NCI-H2196 (cell line): ENCODE measurements at regions not wholly inside any gene's neighbourhood (a gene's known extent, or its start where the extent isn't known, plus 50 kb on each side); places are given as distances from the start of the nearest gene placed in this dataset.
A peak's percentile ranks its signal among the peaks of the same experiment; 100 is the strongest.
"Not testable (repeated sequence)": the region's sequence is repeated elsewhere in the genome, so short reads cannot be mapped to it uniquely, and the experiment has no call there.

Experiments
- DNase-seq: peaks from one replicate; lab custom pipeline; 2025; ENCODE audit not compliant: unreplicated experiment; lab: John Stamatoyannopoulos, UW

DNA sequence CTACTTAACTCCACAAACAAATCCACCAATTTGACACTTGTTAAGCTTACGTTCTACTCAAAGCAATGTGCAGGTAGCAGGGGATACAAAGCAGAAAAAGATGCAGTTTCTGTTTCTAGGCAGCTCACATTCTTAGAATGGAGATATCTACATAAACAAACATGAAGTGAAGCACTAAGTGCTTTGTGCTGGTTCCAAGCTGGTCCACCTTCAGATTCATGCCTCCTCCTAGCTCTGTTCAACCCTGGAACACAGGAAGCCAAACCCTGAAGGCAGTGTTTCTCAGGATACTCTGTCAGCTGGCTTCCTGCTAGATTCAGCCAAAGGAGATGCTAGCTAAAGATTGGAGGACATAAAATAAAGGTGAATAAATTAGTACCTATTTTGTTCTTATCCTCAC is 55.3 kb upstream of the NOL4 start:
- no peak for DNase-seq

DNA sequence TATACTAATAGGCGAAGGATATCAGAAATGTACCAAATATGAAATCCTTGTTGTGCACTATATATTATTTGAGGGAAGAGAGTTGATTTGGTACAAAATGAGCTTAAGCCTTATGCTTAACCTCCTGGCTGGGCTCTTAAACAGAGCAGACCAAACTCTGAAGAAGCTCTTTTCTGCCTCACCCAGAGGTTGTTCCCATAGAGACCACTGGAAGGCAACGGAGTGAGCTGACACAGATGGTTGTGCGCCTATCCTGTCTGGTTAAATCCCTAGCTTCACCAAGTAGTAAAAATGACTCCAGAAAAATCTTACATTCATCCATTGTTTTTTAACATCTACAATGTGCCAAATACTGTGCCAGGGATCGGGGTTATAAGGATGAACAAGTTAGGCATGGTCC is 55.9 kb upstream of the NOL4 start:
- DNase-seq = peak; percentile 4

DNA sequence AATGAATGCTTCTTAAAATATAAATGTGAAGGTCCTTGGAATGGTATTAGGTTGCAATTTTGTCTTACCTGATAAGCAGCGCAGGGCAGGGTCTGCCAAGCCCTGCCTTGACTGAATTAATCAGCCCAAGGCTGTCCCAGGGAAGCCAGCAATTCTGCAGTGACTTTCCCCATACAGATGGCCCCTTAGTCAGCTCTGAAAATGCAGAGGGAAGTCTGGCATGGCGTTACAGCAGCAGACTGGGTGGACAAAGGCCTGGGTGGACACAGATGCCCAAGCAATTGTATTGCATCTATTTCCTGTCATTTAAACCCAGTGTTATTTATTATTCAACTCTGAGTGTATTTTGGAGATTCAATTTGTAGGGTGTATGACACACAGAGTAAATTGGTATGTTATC is 56.6 kb upstream of the NOL4 start:
- peak; percentile 50 for DNase-seq

DNA sequence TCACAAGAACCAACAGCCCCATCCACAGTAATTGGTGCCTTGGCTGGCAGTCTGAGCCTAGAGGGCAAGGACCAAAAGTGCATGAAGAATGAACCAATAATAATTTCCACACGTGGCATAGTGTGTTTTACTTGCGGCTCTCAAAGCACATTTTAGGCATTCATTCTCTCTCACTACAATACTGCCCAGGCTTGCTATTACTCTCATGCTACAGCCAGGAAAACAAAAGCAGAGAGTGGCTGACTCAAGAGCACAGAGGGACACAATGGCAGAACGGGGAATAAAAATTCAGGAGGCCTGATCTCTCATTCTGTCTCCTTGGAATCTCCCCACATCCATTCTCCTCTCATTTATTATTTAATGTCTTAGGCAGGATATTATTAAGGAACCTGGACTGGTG is 57.0 kb upstream of the NOL4 start:
- DNase-seq = no peak

DNA sequence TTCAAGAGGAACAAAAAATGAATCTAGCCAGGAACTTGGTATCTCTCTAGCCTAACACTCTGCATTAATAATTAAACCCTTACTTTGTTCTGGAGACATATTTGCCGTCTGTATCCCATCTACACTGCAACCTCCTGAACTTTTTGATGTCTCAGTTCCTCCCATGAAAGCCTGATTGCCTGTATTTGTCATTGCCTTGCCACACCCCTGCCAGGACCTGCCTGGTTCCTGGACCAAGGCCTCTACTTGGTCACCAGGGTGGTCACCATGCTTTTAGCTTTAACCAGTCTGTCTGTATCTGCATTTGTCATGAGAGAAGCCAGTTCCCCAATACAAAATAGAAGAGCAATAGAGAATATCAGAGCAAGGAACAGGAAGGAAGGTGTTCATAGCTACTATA is 58.8 kb upstream of the NOL4 start:
- no peak for DNase-seq

DNA sequence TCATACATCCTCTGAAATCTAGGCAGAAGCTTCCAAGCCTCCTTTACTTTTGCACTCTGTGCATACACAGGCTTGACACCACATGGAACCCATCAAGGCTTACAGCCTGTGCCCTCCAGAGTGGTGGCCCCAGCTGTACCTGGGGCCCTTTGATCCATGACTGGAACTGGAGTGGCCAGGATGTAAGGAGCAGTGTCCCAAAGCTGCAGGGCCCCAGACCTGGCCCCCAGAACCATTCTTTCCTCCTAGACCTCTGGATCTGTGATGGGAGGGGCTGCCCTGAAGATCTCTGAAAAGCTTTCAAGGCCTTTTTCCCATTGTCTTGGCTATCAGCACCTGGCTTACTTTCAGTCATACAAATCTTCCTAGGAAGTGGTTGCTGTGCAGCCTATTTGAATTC is 63.1 kb upstream of the NOL4 start:
- DNase-seq = no peak

DNA sequence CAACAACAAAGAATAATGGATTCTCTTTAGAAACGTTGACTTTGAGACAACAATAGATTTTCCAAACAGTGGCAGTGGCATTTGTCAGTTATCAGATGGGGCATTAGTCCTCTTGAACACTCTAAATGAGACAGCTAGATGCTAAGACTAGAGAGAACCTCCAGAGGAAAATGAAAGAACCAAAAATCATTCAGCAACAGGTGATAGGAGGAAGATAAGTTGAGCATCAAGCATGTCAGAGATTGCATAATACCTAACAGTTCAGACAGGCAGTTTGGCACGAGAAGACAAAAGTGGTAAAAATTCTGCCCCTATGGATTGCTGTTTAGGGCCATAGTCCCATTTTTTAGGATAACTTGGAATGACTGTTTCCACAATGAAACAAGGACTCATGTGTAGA is 67.9 kb upstream of the NOL4 start:
- DNase-seq = no peak

DNA sequence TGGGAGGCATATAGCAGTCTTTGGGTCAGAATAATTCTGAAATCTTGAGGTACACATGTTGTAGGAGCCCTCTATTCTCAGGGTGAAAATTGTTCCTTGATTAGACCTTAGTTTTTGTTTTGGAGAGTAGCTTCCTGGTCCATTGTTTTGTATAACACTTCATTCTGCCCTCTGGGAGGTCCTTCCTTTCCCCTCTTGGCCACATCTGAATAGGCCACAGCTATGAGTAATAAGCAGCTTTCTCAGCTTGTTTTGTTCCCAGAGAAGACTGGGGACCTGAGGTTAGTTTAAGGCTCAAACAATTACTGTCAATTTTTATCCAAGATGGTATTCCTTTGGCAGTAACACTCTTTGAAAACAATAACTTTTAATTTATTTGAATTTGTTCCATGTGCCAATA is 72.6 kb upstream of the NOL4 start:
- DNase-seq = no peak

DNA sequence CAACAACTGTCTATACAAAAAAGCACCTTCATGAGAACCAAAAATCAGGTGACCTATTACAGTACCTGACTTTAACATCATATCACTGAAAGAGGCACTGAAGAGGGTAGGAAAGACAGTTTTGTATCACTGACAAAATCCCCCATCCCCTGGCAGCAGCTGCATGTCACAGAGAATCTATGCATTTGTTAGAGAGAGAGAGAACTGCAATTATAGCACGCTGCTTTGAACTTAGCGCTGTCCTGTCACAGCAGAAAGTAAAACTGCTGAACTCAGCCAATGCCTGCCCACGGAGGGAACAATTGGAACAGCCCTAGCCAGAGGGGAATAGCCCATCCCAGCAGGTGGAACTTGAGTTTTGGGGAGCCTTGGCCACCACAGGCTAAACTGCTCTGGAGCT is 75.1 kb upstream of the NOL4 start:
- no peak for DNase-seq

DNA sequence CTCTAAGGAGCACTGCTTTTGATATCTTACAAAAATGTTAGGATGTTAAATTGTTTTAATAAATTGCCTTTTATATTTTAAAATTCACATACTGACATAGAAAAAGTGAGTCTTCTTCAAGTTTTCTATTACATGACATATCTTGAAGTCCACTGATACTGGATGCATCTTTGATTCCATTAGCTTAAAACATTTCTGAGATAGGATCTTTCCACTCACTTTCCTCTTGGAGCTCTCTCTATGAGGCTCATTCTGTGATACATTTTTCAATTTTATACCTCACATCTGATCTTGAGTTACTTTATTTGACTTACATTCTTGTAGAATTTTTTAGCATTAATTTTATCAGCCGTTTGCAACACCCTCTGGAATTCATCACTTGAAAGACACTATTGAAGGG is 86.8 kb upstream of the NOL4 start:
- no peak for DNase-seq

DNA sequence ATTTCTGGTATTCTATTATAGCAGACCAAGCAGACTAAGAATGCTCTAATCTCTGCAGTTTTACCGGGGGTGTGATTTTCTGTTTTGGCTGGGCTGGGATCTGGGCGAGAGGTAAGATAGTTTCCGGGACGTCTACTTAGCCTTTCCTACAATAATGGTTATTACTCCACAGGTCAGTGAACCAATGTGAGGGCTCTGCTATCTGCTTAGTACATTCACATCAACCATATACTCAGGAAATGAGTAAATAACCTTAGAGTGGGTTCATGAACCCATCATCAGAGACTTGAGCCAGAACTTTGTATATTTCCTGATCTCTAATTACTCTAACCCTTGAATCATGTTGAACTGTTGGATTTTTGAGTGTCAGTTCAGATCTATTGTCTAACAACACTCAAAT is 90.1 kb upstream of the NOL4 start:
- no peak for DNase-seq

DNA sequence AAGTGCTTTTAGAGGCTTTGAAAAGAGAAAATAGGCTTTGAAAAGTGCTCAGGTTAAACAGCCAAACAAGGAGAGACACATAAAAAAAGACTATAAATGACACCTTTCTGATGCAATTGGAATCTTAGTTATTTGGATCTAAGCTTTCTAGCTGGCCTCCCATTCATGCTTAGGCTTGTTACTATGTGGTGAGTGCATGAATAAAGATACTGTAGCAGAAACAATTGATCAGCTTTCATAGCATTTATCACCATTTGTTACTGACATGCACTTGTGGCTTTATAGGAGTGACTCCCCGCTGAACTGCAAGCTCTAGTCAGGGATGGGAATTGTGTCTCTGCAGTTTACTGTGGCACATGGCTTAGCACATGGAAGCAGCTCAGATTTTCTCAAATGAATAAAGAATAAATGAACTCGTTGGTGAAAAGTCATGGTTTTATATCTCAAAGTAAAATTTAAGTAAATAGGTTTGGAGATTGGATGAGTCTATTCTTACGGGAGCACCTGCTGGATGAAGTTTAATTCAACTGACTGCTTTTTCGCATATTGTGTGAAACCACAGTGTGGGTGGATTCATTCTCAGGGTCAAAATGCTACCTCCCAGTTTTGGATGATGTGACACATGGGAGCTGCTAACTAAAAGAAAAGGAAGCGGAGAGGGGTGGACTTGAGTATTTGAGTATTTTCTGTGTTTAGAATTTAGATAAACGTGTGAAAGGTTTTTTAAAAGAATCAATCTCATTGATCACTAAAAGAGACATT is 91.1 kb upstream of the NOL4 start:
- no peak for DNase-seq

DNA sequence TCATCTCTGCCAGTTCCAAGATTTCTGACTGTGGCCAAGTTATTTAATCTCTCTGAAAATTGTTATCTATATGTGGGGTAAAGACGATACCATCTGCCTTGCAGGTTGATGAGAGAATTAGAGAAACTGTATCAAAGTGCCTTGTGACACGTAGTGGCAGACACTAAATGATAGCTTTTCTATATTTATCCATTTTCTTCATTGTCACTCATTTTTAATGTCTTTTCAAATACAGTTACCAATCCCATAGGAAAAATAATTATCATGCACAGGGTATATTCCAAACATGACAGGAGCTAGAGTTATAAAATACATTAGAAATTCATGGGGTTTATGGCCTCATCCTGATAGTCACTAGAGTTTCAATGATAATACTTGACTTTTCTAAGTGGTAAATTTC is 95.6 kb upstream of the NOL4 start:
- no peak for DNase-seq

DNA sequence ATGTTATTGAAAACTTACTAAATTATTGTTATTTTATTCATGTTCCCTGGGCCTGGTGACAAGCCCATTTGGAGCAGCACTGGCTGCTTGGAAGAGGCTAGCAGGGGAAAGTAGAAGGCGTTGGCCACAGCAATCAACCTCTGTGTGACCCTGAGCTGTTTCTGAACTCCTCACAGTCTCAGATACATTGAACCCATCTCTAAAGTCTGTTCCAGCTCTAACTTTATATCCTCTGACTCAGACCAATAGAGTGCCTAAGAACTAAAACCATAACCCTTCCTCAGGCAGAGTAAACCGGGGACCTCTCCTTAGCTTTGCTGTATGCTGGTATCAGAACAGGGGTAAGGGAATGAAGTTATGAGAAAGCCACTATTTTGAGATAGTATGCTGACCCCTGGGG is 96.4 kb upstream of the NOL4 start:
- no peak for DNase-seq

DNA sequence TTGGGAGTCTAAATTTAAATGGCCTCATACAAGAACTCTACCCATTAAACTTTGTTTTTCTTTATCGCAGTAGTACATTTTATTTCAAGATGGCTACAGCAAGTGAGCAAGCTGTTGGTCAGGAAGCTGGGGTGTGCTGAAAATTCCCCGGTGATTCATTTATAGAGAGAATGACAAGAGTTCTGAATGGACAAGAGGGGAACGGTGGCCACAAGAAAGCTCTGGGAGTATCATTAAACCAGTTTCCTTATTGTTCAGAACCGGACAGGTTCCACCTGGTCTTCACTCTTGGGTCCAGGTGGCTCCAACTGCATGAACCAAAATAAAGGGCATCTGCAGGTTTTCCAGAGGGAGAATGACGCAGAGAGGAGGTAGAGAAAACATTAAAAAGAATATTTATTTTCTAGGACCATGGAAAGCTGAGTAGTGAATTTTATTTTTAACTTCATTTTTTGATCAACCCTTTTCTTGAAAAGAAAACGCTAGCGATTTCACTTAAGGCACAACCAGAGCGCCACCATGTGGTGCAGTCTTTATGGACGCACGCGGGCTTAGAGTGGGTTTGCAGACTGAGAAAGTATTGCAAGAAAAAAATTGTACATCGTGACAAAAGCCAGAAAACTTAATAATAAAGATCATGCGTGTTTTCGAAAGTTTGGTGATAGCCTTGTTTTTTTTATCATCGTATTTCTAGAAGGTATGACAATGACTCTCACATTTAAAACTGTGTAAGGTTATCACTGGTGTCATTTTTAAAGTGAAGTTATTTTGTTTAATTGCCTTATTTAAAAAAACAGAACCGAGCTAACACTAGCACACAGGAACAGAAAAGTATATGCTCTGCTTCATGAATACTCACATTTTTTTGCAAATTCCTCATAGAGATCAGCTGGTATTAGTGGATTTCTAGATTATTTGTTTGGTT is 97.9 kb upstream of the NOL4 start:
- peak; percentile 70 for DNase-seq

DNA sequence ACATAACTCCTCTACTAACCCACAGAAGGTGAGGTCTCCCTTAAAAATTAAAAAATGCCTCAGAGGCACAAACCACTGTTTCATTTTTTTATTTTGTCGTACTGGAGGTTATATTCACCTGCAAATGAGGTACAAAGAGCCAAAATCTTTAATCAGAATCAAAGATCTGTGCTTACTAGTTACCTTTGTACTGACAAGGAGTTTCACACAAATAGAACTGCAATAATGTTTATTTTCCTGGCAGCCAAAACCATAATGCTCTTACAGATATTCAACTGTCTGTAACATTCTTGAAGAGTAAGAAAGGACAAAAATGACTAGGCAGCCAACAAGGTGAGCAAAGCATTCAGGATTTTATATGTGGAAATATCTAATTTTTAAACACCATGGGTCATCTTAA is 105.1 kb upstream of the NOL4 start:
- DNase-seq = no peak

DNA sequence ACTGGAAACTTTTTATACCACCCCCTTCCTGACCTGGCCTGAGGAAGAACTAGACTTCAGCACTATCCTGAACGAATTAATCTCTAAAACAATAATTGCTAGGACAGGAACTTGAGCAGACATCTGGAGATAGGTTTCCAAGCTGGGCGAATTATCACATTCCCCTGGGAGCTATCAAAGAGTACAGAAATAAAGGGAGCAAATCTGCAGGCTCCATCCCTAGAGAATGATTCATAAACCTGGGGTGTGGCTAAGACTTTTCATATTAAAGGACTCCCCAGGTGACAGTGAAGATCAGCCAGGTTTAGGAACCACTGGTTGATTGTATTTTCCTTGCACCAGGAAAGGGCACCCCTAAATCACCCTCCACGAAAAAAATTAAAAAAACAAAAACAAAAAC is 105.6 kb upstream of the NOL4 start:
- DNase-seq = no peak

DNA sequence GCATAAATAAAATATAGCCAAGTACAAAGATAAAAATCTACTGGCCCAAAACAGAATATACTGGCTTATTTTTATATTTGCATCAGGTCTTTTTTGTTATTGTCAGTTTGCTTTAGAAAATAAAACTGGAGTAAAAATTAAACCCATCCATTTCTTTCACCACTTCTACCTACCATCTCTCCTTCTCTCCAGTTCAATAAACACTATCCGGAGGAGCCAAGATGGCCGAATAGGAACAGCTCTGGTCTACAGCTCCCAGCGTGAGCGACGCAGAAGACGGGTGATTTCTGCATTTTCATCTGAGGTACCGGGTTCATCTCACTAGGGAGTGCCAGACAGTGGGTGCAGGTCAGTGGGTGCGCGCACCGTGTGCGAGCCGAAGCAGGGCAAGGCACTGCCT is 106.2 kb upstream of the NOL4 start:
- not testable (repeated sequence) for DNase-seq

DNA sequence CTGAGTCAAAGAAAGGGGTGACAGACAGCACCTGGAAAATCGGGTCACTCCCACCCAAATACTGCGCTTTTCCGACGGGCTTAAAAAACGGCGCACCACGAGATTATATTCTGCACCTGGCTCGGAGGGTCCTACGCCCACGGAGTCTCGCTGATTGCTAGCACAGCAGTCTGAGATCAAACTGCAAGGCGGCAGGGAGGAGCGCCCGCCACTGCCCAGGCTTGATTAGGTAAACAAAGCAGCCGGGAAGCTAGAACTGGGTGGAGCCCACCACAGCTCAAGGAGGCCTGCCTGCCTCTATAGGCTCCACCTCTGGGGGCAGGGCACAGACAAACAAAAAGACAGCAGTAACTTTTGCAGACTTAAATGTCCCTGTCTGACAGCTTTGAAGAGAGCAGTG is 106.6 kb upstream of the NOL4 start:
- DNase-seq = not testable (repeated sequence)

DNA sequence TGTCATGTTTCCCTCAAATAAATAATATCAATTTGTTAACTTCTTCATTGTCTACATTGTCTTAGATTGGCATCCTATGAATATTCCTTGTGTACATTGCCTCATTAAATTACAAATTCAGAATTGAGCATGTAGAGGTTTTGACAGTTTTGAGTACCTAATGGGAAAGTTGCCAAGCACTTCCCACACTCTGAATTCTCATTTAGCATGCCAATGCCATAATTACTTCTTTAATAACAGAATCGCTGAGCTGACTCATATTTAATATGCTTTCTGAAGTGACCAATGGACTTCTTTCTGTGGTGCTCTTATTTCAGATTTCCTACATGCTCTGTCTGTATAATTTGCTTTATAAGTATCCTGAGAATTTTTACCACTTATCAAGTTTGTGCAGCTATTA is 114.4 kb upstream of the NOL4 start:
- peak; percentile 66 for DNase-seq

DNA sequence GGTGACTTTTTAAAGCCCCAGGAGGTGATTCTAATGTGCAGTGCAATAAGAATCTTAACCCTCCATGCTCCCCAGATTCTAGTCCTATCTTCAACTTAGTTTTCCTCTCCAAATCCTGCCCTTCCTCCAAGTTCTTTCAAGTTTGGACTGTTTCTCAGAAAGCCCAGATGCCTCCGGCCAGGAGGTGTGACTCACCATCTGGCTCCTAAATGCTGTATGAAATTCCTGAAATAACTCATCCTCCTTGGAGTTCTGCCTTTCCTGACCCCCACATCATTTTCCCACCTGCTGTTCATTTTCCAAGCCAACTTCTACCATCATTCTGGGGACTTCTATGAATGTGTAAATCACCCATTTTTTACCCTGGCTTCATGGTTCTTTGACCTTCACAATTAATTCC is 118.2 kb upstream of the NOL4 start:
- DNase-seq = no peak

DNA sequence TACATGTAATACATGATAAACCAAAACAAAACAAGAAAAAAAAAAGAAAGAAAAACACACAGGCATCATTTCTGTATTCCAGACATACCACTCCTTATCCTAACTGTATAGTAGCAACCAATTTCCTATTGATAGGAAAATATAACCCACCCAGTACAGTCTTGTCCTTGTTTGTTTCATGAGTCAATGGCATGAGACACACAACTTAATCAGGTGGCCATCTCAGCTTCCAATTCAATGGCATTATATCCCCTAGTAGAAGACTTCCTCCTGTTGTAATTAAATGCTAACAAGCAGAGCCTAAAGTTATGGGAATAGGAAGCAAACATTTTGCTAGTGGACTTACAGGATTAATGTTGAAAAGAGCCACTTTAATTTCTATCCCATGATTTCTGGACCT is 121.0 kb upstream of the NOL4 start:
- no peak for DNase-seq
